ENCODE measurements at regions not wholly inside any gene's neighbourhood (a gene's known extent, or its start where the extent isn't known, plus 50 kb on each side); places are given as distances from the start of the nearest gene placed in this dataset.

GRCh38 chr7:91644256-91644655, 236.2 kb downstream of the MTERF1 start:
- TF ChIP-seq CTCF (IDR thresholded peaks at IDR 0.05; ENCODE audit: low read depth, low read length, poor library complexity, severe bottlenecking) (no peak), EZH2phosphoT487 (IDR thresholded peaks at IDR 0.05; ENCODE audit: borderline replicate concordance, low read length) (no peak)

Data from DOHH2 (cell line).